D721Med (cell line): ENCODE measurements at regions not wholly inside any gene's neighbourhood (a gene's known extent, or its start where the extent isn't known, plus 50 kb on each side); places are given as distances from the start of the nearest gene placed in this dataset.

Experiments
- DNase-seq: peaks from one replicate; pipeline ENCODE4 v3.0.0; 2011; ENCODE audit warnings: low spot score; ENCODE audit not compliant: insufficient read length
- FAIRE-seq: peaks from 2 replicates; lab custom pipeline; 2011; peaks lifted over from hg19 to GRCh38; lab: Jason Lieb, UNC
- CTCF ChIP-seq: IDR thresholded peaks from 2 replicates; pipeline ENCODE4 v1.5.1; 2012; ENCODE audit warnings: mild to moderate bottlenecking, control low read depth; ENCODE audit not compliant: insufficient read depth; ENCODE audit errors: missing control alignments

GRCh38 chr10:43939939-43940820 lies 291.5 kb upstream of the ZNF32 start:
- no peak for DNase-seq
- TF ChIP-seq CTCF: no peak
- no peak for FAIRE-seq

GRCh38 chr10:43939389-43939938 lies 290.8 kb upstream of the ZNF32 start:
- DNase-seq (no peak), FAIRE-seq (no peak)
- TF ChIP-seq CTCF: no peak

GRCh38 chr10:43938810-43939209 lies 290.1 kb upstream of the ZNF32 start:
- TF ChIP-seq CTCF: no peak
- no peak for DNase-seq

GRCh38 chr10:43931308-43931930 lies 282.7 kb upstream of the ZNF32 start:
- DNase-seq: no peak
- FAIRE-seq: no peak
- no peak for TF ChIP-seq CTCF

More at GRCh38 chr10:43938810-43939209, 290.1 kb upstream of the ZNF32 start:
- FAIRE-seq: no peak

- FAIRE-seq (no peak), DNase-seq (no peak)
- no peak for TF ChIP-seq CTCF
Measured at GRCh38 chr10:43930777-43931176, 282.1 kb upstream of the ZNF32 start.

- TF ChIP-seq CTCF: no peak
- DNase-seq: no peak
- FAIRE-seq: no peak
Measured at GRCh38 chr10:43930243-43930642, 281.6 kb upstream of the ZNF32 start.
